Activated CD4-positive, alpha-beta T cell treated with anti-CD3 and anti-CD28 coated beads for 36 hours (primary cell): ENCODE measurements at regions not wholly inside any gene's neighbourhood (a gene's known extent, or its start where the extent isn't known, plus 50 kb on each side); places are given as distances from the start of the nearest gene placed in this dataset.

Experiments
- ATAC-seq: fragments of 200-7000 bp; cut with Tn5 transposase; one replicate; pipeline ENCODE4 v1.10.0; 2021; ENCODE audit warnings: mild to moderate bottlenecking, moderate library complexity
- CTCF ChIA-PET: fragments of 350-600 bp; sonication (Branson Sonifier 250); formaldehyde crosslinking; loops from one replicate; lab custom pipeline; 2021; ENCODE audit warnings: antibody characterized with exemption; lab: Charles Lee
- POLR2A ChIA-PET: fragments of 350-600 bp; sonication (Branson Sonifier 250); formaldehyde crosslinking; loops from one replicate; lab custom pipeline; 2021; ENCODE audit warnings: antibody characterized with exemption, inconsistent platforms; lab: Charles Lee
- DNase-seq: peaks from one replicate; pipeline ENCODE4 v3.0.0-alpha.2; 2020
- H3K27ac Mint-ChIP-seq: one replicate; pipeline ENCODE4 v1.8.0; 2021; ENCODE audit warnings: mixed read lengths
- H3K27me3 Mint-ChIP-seq: one replicate; pipeline ENCODE4 v1.8.0; 2021; ENCODE audit warnings: mixed read lengths
- H3K36me3 Mint-ChIP-seq: one replicate; pipeline ENCODE4 v1.8.0; 2021; ENCODE audit warnings: low read depth, mixed read lengths
- H3K4me1 Mint-ChIP-seq: one replicate; pipeline ENCODE4 v1.8.0; 2021; ENCODE audit warnings: mixed read lengths
- H3K4me3 Mint-ChIP-seq: one replicate; pipeline ENCODE4 v1.8.0; 2021; ENCODE audit warnings: mild to moderate bottlenecking, moderate library complexity, mixed read lengths
- H3K9me3 Mint-ChIP-seq: one replicate; pipeline ENCODE4 v1.8.0; 2021; ENCODE audit warnings: low read depth, mixed read lengths
- intact Hi-C, 2 experiments: fragments of 100-400 bp; cut with DNase I in 1 of 2; cut with micrococcal nuclease in 1 of 2; formaldehyde crosslinking; loops; one replicate each; pipeline versions ENCODE4 v1.14.2 to v1.15.1; 2022 to 2024; cut with DNase I, micrococcal nuclease

DNA sequence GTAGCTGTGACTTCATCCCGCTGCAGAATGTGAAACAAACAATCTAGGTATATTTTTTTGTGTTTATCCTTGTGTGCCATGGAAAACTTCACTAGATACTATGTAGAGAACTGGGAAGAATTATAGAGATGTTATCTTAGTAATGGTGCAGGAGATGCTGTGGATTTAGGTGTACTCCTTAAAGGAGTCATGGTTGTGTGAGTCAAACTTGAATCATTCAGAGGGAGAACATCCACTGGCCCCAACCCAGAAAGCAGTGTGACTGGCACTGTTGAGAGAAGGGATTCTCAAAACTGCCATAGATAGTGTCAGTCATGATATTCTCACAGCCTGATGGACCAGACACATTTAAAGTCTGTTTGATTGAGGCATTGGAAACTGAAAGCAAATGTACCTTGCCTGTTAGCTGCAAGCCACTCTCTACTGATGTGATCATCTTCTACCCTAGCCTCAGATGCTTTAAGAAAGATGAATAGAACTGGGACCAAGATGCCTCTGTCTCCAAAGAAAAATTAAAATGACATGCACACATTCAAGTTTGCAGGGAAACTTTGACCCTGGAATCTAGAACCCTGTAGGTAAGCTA, 754.6 kb downstream of the MRPL39 start:
- Mint-ChIP-seq H3K27me3 (no peaks in the 10 kb centered on the region), H3K4me1 (no peaks in the 10 kb centered on the region), H3K27ac (no peak overlapping the region), H3K4me3 (no peak overlapping the region), H3K9me3 (peaks cover 5% of the 10 kb centered on the region), H3K36me3 (no peaks in the 10 kb centered on the region)
- no peak for DNase-seq
- CTCF ChIA-PET = no interaction called here
- intact Hi-C loops = no loop called here
- POLR2A ChIA-PET = no interaction called here
- no peak for ATAC-seq

- Mint-ChIP-seq H3K4me1 (no peaks in the 10 kb centered on the region), H3K9me3 (peaks cover 7% of the 10 kb centered on the region), H3K27me3 (no peaks in the 10 kb centered on the region), H3K27ac (no peak overlapping the region), H3K36me3 (no peaks in the 10 kb centered on the region), H3K4me3 (no peak overlapping the region)
- no peak for ATAC-seq
- CTCF ChIA-PET = no interaction called here
- no peak for DNase-seq
- intact Hi-C loops = no loop called here
- POLR2A ChIA-PET = no interaction called here
These were observed 757.2 kb downstream of the MRPL39 start for GRCh38 chr21:24850121-24850520.

DNA sequence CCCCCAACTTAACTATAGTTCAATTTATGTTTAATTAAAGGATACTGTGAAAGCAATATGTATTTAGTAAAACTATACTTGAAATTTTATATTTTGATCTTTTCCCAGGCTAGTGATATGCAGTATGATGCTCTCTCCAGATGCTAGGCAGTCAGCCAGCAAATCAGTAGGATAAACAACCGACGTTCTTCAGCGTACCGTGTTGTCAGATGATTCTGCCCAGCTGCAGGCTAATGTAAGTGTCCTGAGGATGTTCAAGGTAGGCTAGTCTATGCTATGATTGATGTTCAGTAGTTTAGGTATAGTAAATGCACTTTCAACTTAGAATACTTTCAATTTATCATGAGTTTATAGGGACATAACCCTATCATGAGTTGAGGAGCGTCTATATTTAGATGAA, 762.6 kb downstream of the MRPL39 start:
- no peaks in the 10 kb centered on the region for H3K4me1 Mint-ChIP-seq
- POLR2A ChIA-PET = no interaction called here
- no peak overlapping the region for H3K4me3 Mint-ChIP-seq
- peaks cover 2% of the 10 kb centered on the region for H3K9me3 Mint-ChIP-seq
- no peaks in the 10 kb centered on the region for H3K36me3 Mint-ChIP-seq
- ATAC-seq (no peak), DNase-seq (no peak)
- intact Hi-C loops = no loop called here
- CTCF ChIA-PET = no interaction called here
- H3K27ac Mint-ChIP-seq = no peak overlapping the region
- H3K27me3 Mint-ChIP-seq = no peaks in the 10 kb centered on the region

DNA sequence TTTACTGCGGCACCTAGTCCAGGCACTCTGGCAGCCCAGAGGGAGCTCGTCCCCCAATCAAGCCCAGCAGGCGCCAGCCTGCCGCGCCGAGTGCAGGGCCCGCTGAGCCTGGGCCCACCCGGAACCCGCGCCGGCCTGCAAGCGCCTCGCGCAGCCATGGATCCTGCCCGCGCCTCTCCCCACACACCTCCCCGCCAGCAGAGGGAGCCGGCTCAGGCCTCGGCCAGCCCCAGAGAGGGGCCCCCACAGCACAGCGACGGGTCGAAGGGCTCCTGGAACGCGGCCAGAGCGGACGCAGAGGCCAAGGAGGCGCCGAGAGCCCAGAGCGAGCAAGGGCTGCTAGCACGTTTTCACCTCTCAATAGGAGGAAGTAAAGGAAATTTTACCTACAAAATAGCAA, 767.0 kb downstream of the MRPL39 start:
- Mint-ChIP-seq H3K36me3 (no peaks in the 10 kb centered on the region), H3K4me1 (no peaks in the 10 kb centered on the region), H3K27me3 (no peaks in the 10 kb centered on the region), H3K27ac (no peak overlapping the region), H3K9me3 (peaks cover 2% of the 10 kb centered on the region), H3K4me3 (no peak overlapping the region)
- ATAC-seq = no peak
- DNase-seq = no peak
- intact Hi-C loops = no loop called here
- ChIA-PET POLR2A (no interaction called here), CTCF (no interaction called here)

DNA sequence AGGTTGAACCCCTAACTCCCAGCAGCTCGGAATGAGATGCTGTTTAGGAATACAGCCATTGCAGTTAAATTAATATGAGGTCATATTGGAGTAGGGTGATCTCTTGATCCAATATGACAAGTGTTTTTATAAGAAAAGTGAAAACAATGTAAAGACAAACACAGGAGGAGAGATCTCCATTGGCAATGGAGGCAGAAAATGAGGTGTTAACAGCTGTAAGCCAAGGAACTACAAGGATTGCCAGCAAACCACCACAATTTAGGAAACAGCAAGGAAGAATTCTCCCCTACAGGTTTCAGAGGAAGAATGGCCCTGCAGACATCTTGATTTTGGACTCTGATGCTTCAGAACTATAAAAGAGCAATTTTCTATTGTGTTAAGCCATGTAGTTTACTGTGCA, 774.3 kb downstream of the MRPL39 start:
- no peak overlapping the region for H3K27ac Mint-ChIP-seq
- CTCF ChIA-PET = no interaction called here
- peaks cover 2% of the 10 kb centered on the region for H3K9me3 Mint-ChIP-seq
- no peak overlapping the region for H3K4me3 Mint-ChIP-seq
- DNase-seq (no peak), ATAC-seq (no peak)
- H3K27me3 Mint-ChIP-seq = no peaks in the 10 kb centered on the region
- intact Hi-C loops = no loop called here
- no peaks in the 10 kb centered on the region for H3K4me1 Mint-ChIP-seq
- POLR2A ChIA-PET = no interaction called here
- no peaks in the 10 kb centered on the region for H3K36me3 Mint-ChIP-seq

GRCh38 chr21:24829397-24829796, 777.9 kb downstream of the MRPL39 start:
- ATAC-seq (no peak), DNase-seq (no peak)
- no peaks in the 10 kb centered on the region for H3K9me3 Mint-ChIP-seq
- H3K27me3 Mint-ChIP-seq = no peaks in the 10 kb centered on the region
- POLR2A ChIA-PET = no interaction called here
- H3K4me3 Mint-ChIP-seq = no peak overlapping the region
- CTCF ChIA-PET = interaction anchor here (0.5 kb wide), 1 partner anchor 1879 kb away, joined by 3 read pairs; no protein-coding TSS in a partner anchor
- intact Hi-C loops = loop anchor here in 1 of 2 experiments (10.0 kb wide), 1 partner anchor 65 kb away; no protein-coding TSS in a partner anchor
- no peak overlapping the region for H3K27ac Mint-ChIP-seq
- no peaks in the 10 kb centered on the region for H3K36me3 Mint-ChIP-seq
- no peaks in the 10 kb centered on the region for H3K4me1 Mint-ChIP-seq

DNA sequence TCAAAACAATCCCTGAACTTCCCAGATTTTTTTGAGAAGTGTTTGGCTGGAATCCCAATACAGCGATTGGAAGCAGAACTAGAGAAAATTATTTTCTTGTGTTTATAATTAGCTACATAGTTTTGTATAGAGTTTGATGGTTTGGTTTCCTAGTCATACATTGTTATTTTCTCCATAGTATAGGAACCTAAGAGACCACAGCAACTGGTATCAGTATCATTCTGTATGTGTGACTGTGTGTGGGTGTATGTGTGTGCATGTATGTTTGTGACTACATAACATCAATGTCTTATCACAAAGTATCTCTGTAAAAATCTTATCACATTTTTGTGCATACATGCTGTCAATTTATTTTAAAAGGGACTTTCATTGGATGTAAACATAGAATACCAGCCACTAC, 780.5 kb downstream of the MRPL39 start:
- Mint-ChIP-seq H3K36me3 (no peaks in the 10 kb centered on the region), H3K4me3 (no peak overlapping the region), H3K27ac (no peak overlapping the region), H3K4me1 (no peaks in the 10 kb centered on the region), H3K27me3 (no peaks in the 10 kb centered on the region), H3K9me3 (no peaks in the 10 kb centered on the region)
- CTCF ChIA-PET = interaction anchor here (0.6 kb wide), 1 partner anchor 13 kb away, joined by 3 read pairs; no protein-coding TSS in a partner anchor
- ATAC-seq = no peak
- DNase-seq = no peak
- intact Hi-C loops = loop anchor here in 1 of 2 experiments (10.0 kb wide), 1 partner anchor 62 kb away; no protein-coding TSS in a partner anchor
- POLR2A ChIA-PET = no interaction called here

- H3K4me1 Mint-ChIP-seq = no peaks in the 10 kb centered on the region
- no peaks in the 10 kb centered on the region for H3K27me3 Mint-ChIP-seq
- intact Hi-C loops = loop anchor here in 1 of 2 experiments (10.0 kb wide), 1 partner anchor 61 kb away; no protein-coding TSS in a partner anchor
- no peak for DNase-seq
- H3K4me3 Mint-ChIP-seq = no peak overlapping the region
- H3K9me3 Mint-ChIP-seq = no peaks in the 10 kb centered on the region
- ChIA-PET CTCF (no interaction called here), POLR2A (no interaction called here)
- ATAC-seq = no peak
- H3K36me3 Mint-ChIP-seq = no peaks in the 10 kb centered on the region
- H3K27ac Mint-ChIP-seq = no peak overlapping the region
These were observed 781.9 kb downstream of the MRPL39 start for GRCh38 chr21:24825348-24825747.

GRCh38 chr21:24824209-24824608, 783.1 kb downstream of the MRPL39 start:
- intact Hi-C loops = loop anchor here in 1 of 2 experiments (10.0 kb wide), 1 partner anchor 59 kb away; no protein-coding TSS in a partner anchor
- DNase-seq = no peak
- CTCF ChIA-PET = no interaction called here

DNA sequence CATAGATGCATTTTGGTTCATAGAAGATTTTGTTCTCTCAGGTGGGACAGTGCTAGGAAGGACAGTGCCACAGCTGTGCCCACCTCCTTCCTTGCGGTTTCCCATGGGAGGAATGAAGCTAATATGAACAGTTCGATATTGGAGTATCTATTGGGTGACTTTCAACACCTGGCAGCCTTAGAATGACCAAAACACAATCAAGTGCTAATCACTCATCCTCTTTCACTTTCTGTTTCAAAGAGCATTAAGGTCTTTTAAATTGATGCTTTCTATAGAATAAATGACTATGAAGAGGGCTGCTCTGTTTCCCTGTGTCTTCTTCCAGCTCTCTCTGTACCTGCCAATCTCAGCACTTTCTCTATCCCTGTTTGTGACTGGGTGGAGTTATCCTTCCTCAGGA, 784.0 kb downstream of the MRPL39 start:
- no peaks in the 10 kb centered on the region for H3K36me3 Mint-ChIP-seq
- ChIA-PET POLR2A (no interaction called here), CTCF (no interaction called here)
- no peak for DNase-seq
- no peak overlapping the region for H3K4me3 Mint-ChIP-seq
- ATAC-seq = no peak
- H3K27me3 Mint-ChIP-seq = no peaks in the 10 kb centered on the region
- no peaks in the 10 kb centered on the region for H3K4me1 Mint-ChIP-seq
- intact Hi-C loops = loop anchor here in 1 of 2 experiments (10.0 kb wide), 1 partner anchor 58 kb away; no protein-coding TSS in a partner anchor
- H3K9me3 Mint-ChIP-seq = no peaks in the 10 kb centered on the region
- no peak overlapping the region for H3K27ac Mint-ChIP-seq

More at GRCh38 chr21:24824209-24824608, 783.1 kb downstream of the MRPL39 start:
- ATAC-seq = no peak
- Mint-ChIP-seq H3K27ac (no peak overlapping the region), H3K27me3 (no peaks in the 10 kb centered on the region), H3K36me3 (no peaks in the 10 kb centered on the region), H3K9me3 (no peaks in the 10 kb centered on the region), H3K4me1 (no peaks in the 10 kb centered on the region), H3K4me3 (no peak overlapping the region)
- POLR2A ChIA-PET = no interaction called here

DNA sequence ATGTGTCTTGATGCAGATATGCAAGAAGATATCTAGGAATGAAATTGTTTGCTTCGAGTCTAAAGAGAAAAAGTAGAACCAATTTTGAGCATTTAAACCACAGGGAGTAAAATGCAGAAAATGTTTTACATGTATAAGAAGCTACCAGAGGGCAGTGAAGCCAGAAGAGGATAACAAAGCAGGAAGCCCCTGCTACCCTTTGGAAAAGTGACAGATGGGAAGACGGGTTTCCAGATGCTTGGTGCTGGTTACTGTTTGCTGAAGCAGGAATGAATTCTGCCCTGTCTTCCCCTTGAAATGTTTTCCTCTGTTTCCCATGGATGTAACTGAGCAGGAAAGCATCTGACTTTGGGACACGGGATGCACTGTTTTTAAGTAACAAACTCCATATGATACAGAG, 822.2 kb downstream of the MRPL39 start:
- no peaks in the 10 kb centered on the region for H3K27me3 Mint-ChIP-seq
- no peak overlapping the region for H3K4me3 Mint-ChIP-seq
- ChIA-PET CTCF (no interaction called here), POLR2A (no interaction called here)
- intact Hi-C loops = no loop called here
- ATAC-seq = no peak
- H3K27ac Mint-ChIP-seq = no peak overlapping the region
- H3K36me3 Mint-ChIP-seq = no peaks in the 10 kb centered on the region
- H3K9me3 Mint-ChIP-seq = no peaks in the 10 kb centered on the region
- H3K4me1 Mint-ChIP-seq = no peaks in the 10 kb centered on the region
- no peak for DNase-seq

- Mint-ChIP-seq H3K4me1 (no peaks in the 10 kb centered on the region), H3K4me3 (no peak overlapping the region), H3K36me3 (no peaks in the 10 kb centered on the region), H3K27me3 (no peaks in the 10 kb centered on the region), H3K27ac (no peak overlapping the region), H3K9me3 (no peaks in the 10 kb centered on the region)
- ChIA-PET POLR2A (no interaction called here), CTCF (no interaction called here)
- intact Hi-C loops = no loop called here
- ATAC-seq (no peak), DNase-seq (no peak)
These were observed 826.1 kb downstream of the MRPL39 start for GRCh38 chr21:24781146-24781545.
